NT2/D1 (cell line): ENCODE measurements at regions not wholly inside any gene's neighbourhood (a gene's known extent, or its start where the extent isn't known, plus 50 kb on each side); places are given as distances from the start of the nearest gene placed in this dataset.
"Not testable (repeated sequence)": the region's sequence is repeated elsewhere in the genome, so short reads cannot be mapped to it uniquely, and the experiment has no call there.

ENCODE experiments used
- YY1 ChIP-seq: IDR thresholded peaks from 2 replicates; pipeline ENCODE4 v1.6.1; 2011; ENCODE audit not compliant: insufficient read length, insufficient read depth
- ZNF274 ChIP-seq: IDR thresholded peaks from 2 replicates; pipeline ENCODE4 v1.6.1; 2011; ENCODE audit warnings: mild to moderate bottlenecking, low read depth, low read length

- not testable (repeated sequence) for TF ChIP-seq YY1, ZNF274
These were observed 405.4 kb upstream of the SPATA31A3 start for GRCh38 chr9:67397731-67398130.
